ENCODE measurements at regions not wholly inside any gene's neighbourhood (a gene's known extent, or its start where the extent isn't known, plus 50 kb on each side); places are given as distances from the start of the nearest gene placed in this dataset.

- TF ChIP-seq, protein P1, sequence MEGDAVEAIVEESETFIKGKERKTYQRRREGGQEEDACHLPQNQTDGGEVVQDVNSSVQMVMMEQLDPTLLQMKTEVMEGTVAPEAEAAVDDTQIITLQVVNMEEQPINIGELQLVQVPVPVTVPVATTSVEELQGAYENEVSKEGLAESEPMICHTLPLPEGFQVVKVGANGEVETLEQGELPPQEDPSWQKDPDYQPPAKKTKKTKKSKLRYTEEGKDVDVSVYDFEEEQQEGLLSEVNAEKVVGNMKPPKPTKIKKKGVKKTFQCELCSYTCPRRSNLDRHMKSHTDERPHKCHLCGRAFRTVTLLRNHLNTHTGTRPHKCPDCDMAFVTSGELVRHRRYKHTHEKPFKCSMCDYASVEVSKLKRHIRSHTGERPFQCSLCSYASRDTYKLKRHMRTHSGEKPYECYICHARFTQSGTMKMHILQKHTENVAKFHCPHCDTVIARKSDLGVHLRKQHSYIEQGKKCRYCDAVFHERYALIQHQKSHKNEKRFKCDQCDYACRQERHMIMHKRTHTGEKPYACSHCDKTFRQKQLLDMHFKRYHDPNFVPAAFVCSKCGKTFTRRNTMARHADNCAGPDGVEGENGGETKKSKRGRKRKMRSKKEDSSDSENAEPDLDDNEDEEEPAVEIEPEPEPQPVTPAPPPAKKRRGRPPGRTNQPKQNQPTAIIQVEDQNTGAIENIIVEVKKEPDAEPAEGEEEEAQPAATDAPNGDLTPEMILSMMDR (IDR thresholded peaks at IDR 0.05; ENCODE audit: low read length) = no peak
- TF ChIP-seq EZH2 (IDR thresholded peaks at IDR 0.05; ENCODE audit: borderline replicate concordance, low read length) = no peak
Measured at GRCh38 chr1:108072776-108073175, 107.8 kb upstream of the VAV3 start.

Data from OCI-LY1 (cell line).